ENCODE measurements at regions not wholly inside any gene's neighbourhood (a gene's known extent, or its start where the extent isn't known, plus 50 kb on each side); places are given as distances from the start of the nearest gene placed in this dataset.

GRCh38 chr3:25235031-25235430 lies 193.0 kb upstream of the RARB start:
- intact Hi-C loops (cut with DNase I; ENCODE audit: low total_unique reads) = no loop called here
- Histone ChIP-seq H3K27me3 (no peaks in the 10 kb centered on the region), H3K36me3 (ENCODE audit: low read depth, missing control alignments) (no peaks in the 10 kb centered on the region), H3K4me3 (no peak overlapping the region), H3K9me3 (no peaks in the 10 kb centered on the region), H3K27ac (no peak overlapping the region), H3K4me1 (no peaks in the 10 kb centered on the region)
- DNase-seq = no peak
- WGBS, 2 donors = 12 to 38% methylated on average over 1 of the region's 1 CpG
- TF ChIP-seq CTCF (IDR thresholded peaks at IDR 0.05) = no peak
- TF ChIP-seq POLR2A (IDR thresholded peaks at IDR 0.05) = no peak

DNA sequence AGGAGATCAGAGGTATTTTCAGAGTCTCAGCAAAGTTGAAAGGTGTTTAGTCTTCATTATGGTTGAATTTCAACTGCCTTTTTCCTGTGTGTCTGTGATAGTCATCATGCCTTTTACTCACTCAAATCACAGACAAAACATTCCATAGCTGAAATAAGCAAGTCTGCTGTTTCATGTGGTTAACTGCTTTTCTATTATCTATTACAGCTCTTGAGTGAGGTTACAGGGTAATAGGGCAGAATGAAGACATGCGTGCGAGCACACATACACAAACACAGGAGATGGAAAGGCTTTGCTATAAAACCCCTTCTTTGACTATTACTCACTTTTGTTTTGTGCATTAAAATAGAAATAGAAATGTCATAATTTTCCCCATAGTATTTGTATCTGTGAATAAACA lies 192.6 kb upstream of the RARB start:
- TF ChIP-seq CTCF (IDR thresholded peaks at IDR 0.05) (no peak), POLR2A (IDR thresholded peaks at IDR 0.05) (no peak)

GRCh38 chr3:25237602-25238001 lies 190.5 kb upstream of the RARB start:
- H3K27ac ChIP-seq = no peak overlapping the region
- H3K4me3 ChIP-seq = no peak overlapping the region
- WGBS, 2 donors = 87 to 92% methylated on average over 1 of the region's 1 CpG
- H3K27me3 ChIP-seq = no peaks in the 10 kb centered on the region
- H3K9me3 ChIP-seq = no peaks in the 10 kb centered on the region
- H3K4me1 ChIP-seq = no peaks in the 10 kb centered on the region
- no peaks in the 10 kb centered on the region for H3K36me3 ChIP-seq (ENCODE audit: low read depth, missing control alignments)
- DNase-seq = no peak
- TF ChIP-seq CTCF (IDR thresholded peaks at IDR 0.05) = no peak
- no peak for TF ChIP-seq POLR2A (IDR thresholded peaks at IDR 0.05)
- intact Hi-C loops (cut with DNase I; ENCODE audit: low total_unique reads) = no loop called here

More for the DNA sequence above, 192.6 kb upstream of the RARB start:
- H3K27me3 ChIP-seq = no peaks in the 10 kb centered on the region
- no peak for DNase-seq
- intact Hi-C loops (cut with DNase I; ENCODE audit: low total_unique reads) = no loop called here
- H3K27ac ChIP-seq = no peak overlapping the region
- no peaks in the 10 kb centered on the region for H3K4me1 ChIP-seq
- WGBS, 2 donors = 75 to 84% methylated on average over 2 of the region's 2 CpGs
- no peaks in the 10 kb centered on the region for H3K36me3 ChIP-seq (ENCODE audit: low read depth, missing control alignments)
- no peaks in the 10 kb centered on the region for H3K9me3 ChIP-seq
- H3K4me3 ChIP-seq = no peak overlapping the region

GRCh38 chr3:25239042-25239441 lies 189.0 kb upstream of the RARB start:
- H3K27ac ChIP-seq = no peak overlapping the region
- TF ChIP-seq POLR2A (IDR thresholded peaks at IDR 0.05) = no peak
- no peak for TF ChIP-seq CTCF (IDR thresholded peaks at IDR 0.05)
- H3K4me1 ChIP-seq = no peaks in the 10 kb centered on the region
- H3K9me3 ChIP-seq = no peaks in the 10 kb centered on the region
- intact Hi-C loops (cut with DNase I; ENCODE audit: low total_unique reads) = no loop called here
- H3K27me3 ChIP-seq = no peaks in the 10 kb centered on the region
- no peak overlapping the region for H3K4me3 ChIP-seq
- DNase-seq = no peak
- H3K36me3 ChIP-seq (ENCODE audit: low read depth, missing control alignments) = no peaks in the 10 kb centered on the region
- WGBS, 2 donors = 87 to 95% methylated on average over 1 of the region's 1 CpG

DNA sequence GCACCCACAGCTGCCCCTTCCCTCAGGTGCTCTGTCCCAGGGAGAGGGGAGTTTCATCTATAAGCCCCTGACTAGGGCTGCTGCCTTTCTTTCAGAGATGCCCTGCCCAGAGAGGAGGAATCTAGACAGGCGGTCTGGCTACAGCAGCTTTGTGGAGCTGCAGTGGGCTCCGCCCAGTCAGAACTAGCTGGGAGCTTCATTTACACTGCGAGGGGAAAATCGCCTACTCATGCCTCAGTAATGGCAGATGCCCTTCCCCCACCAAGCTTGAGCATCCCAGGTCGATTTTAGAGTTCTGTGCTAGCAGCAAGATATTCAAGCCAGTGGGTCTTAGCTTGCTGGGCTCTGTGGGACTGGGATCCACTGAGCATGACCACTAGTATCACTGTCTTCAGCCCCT lies 181.2 kb upstream of the RARB start:
- no peak for DNase-seq
- Histone ChIP-seq H3K4me3 (no peak overlapping the region), H3K9me3 (no peaks in the 10 kb centered on the region), H3K27ac (no peak overlapping the region), H3K36me3 (ENCODE audit: low read depth, missing control alignments) (no peaks in the 10 kb centered on the region), H3K27me3 (no peaks in the 10 kb centered on the region), H3K4me1 (no peaks in the 10 kb centered on the region)
- WGBS, 2 donors = 66 to 77% methylated on average over 4 to 5 of the region's 5 CpGs
- no peak for TF ChIP-seq POLR2A (IDR thresholded peaks at IDR 0.05)
- TF ChIP-seq CTCF (IDR thresholded peaks at IDR 0.05) = no peak
- intact Hi-C loops (cut with DNase I; ENCODE audit: low total_unique reads) = no loop called here

Data from testis (tissue), 2 donors.